Suprapubic skin (tissue), 4 donors: ENCODE measurements at regions not wholly inside any gene's neighbourhood (a gene's known extent, or its start where the extent isn't known, plus 50 kb on each side); places are given as distances from the start of the nearest gene placed in this dataset.
"Not testable (repeated sequence)": the region's sequence is repeated elsewhere in the genome, so short reads cannot be mapped to it uniquely, and the experiment has no call there.

Experiments
- DNase-seq, 2 donors: peaks; one replicate each; pipeline ENCODE4 v3.0.0-alpha.2; 2019; ENCODE audit warnings: low spot score in 2 of 2
- H3K27ac ChIP-seq: fragments of 200-600 bp; sonication (generic); one replicate; pipeline ENCODE4 v1.5.1; 2019
- H3K27me3 ChIP-seq: fragments of 200-600 bp; sonication (generic); one replicate; pipeline ENCODE4 v1.5.1; 2019
- H3K36me3 ChIP-seq: fragments of 200-600 bp; sonication (generic); one replicate; pipeline ENCODE4 v1.5.1; 2019
- H3K4me1 ChIP-seq: fragments of 200-600 bp; sonication (generic); one replicate; pipeline ENCODE4 v1.5.1; 2019
- H3K4me3 ChIP-seq: fragments of 200-600 bp; sonication (generic); one replicate; pipeline ENCODE4 v1.5.1; 2019; ENCODE audit warnings: mild to moderate bottlenecking
- H3K9me3 ChIP-seq: fragments of 200-600 bp; sonication (generic); one replicate; pipeline ENCODE4 v1.5.1; 2019
- CTCF ChIP-seq, 2 donors: fragments of 200-600 bp in 1 of 2; fragments of 450-650 bp in 1 of 2; sonication (generic) in 1 of 2; IDR thresholded peaks; one replicate each; pipeline ENCODE4 v1.5.1; 2016 to 2019; ENCODE audit warnings: antibody characterized with exemption in 2 of 2, mild to moderate bottlenecking in 1 of 2, moderate library complexity in 1 of 2
- EP300 ChIP-seq: sonication (generic); formaldehyde crosslinking; IDR thresholded peaks from one replicate; pipeline ENCODE4 v1.6.1; 2017; ENCODE audit warnings: antibody characterized with exemption
- POLR2A ChIP-seq, 2 donors: fragments of 450-650 bp; IDR thresholded peaks; one replicate each; pipeline ENCODE4 v1.6.1; 2017; ENCODE audit warnings: antibody characterized with exemption in 2 of 2, mild to moderate bottlenecking in 2 of 2, moderate library complexity in 2 of 2
- POLR2AphosphoS5 ChIP-seq, 3 donors: sonication (generic); formaldehyde crosslinking; IDR thresholded peaks; one replicate each; pipeline ENCODE4 v1.6.1; 2017; ENCODE audit warnings: antibody characterized with exemption in 3 of 3
- WGBS: methylation state at CpG from one replicate; pipeline ENCODE4 v1.1.5; 2018; 5-methylcytosine and 5-hydroxymethylcytosine counted together

DNA sequence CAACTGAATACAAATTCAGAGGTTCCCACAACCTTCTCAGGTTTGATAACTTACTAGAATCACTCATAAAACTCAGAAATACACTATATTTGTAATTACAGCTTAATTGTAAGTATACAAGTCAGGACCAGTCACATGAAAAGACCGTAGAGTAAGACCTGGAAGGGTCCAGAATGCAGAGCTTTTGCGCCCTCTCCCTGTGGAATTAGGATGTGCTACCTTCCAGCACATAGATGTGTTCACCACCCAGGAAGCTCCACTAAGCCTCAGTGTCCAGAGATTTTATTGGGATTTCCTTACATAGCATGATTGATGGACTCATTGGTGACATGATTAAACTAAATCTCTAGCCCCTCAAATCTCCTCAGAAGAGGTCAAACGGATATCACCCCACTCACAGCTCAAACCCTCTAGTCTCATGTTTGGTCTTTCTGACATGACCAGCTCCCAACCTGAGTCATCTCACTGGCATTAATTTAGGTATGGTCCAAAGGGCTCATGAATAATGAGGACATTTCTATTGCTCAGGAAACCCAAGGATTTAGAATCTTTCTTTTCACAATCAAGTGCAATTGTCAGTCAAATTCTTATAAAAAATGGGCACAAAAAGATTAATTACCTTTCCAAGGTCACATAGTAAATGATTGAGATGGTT, 77.2 kb upstream of the UBASH3B start:
- DNase-seq: no peak
- TF ChIP-seq POLR2AphosphoS5 (IDR thresholded peaks at IDR 0.05): no peak
- no peak for TF ChIP-seq CTCF (IDR thresholded peaks at IDR 0.05)
- TF ChIP-seq EP300: no peak
- no peak for TF ChIP-seq POLR2A (IDR thresholded peaks at IDR 0.05)
- Histone ChIP-seq H3K4me3 (no peak overlapping the region), H3K9me3 (no peaks in the 10 kb centered on the region), H3K36me3 (no peaks in the 10 kb centered on the region), H3K27me3 (no peaks in the 10 kb centered on the region), H3K27ac (no peak overlapping the region), H3K4me1 (peaks cover 10% of the 10 kb centered on the region)
- WGBS: 77% methylated on average over 3 of the region's 3 CpGs

DNA sequence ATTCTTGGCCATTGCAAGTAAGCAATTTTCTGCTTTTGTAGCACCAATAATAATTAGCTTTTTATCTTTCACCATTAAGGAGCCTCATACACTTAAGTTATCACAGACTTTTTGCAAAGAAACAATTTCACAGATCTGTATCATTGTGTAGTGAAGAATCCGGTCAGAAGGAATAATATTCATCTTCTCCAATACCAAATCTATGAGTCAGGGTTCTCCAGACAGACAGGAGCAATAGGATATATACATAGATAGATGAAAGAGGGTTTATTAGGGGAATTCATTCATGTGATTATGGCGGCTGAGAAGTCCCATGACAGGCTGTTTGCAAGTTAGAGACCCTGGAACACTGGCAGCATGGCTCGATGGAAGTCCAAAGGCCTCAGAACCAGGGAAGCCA, 82.9 kb upstream of the UBASH3B start:
- Histone ChIP-seq H3K27me3 (no peaks in the 10 kb centered on the region), H3K36me3 (no peaks in the 10 kb centered on the region), H3K4me1 (no peaks in the 10 kb centered on the region), H3K9me3 (no peaks in the 10 kb centered on the region), H3K4me3 (no peak overlapping the region), H3K27ac (no peak overlapping the region)
- TF ChIP-seq CTCF (IDR thresholded peaks at IDR 0.05): no peak
- TF ChIP-seq EP300: no peak
- TF ChIP-seq POLR2AphosphoS5 (IDR thresholded peaks at IDR 0.05): no peak
- TF ChIP-seq POLR2A (IDR thresholded peaks at IDR 0.05): no peak
- DNase-seq: no peak
- 85% methylated on average over 3 of the region's 3 CpGs for WGBS

- no peak overlapping the region for H3K27ac ChIP-seq
- no peaks in the 10 kb centered on the region for H3K4me1 ChIP-seq
- no peaks in the 10 kb centered on the region for H3K9me3 ChIP-seq
- peaks cover 3% of the 10 kb centered on the region for H3K27me3 ChIP-seq
- no peaks in the 10 kb centered on the region for H3K36me3 ChIP-seq
- no peak for TF ChIP-seq EP300
- no peak overlapping the region for H3K4me3 ChIP-seq
- WGBS: 97% methylated on average over 3 of the region's 3 CpGs
- DNase-seq: no peak
These were observed 91.8 kb upstream of the UBASH3B start for GRCh38 chr11:122563761-122564160.

- 69% methylated on average over 9 of the region's 9 CpGs for WGBS
- no peak overlapping the region for H3K4me3 ChIP-seq
- H3K9me3 ChIP-seq: no peaks in the 10 kb centered on the region
- no peak overlapping the region for H3K27ac ChIP-seq
- H3K27me3 ChIP-seq: peaks cover 23% of the 10 kb centered on the region
- H3K36me3 ChIP-seq: no peaks in the 10 kb centered on the region
- DNase-seq: no peak
- no peak for TF ChIP-seq POLR2AphosphoS5 (IDR thresholded peaks at IDR 0.05)
- TF ChIP-seq POLR2A (IDR thresholded peaks at IDR 0.05): no peak
- H3K4me1 ChIP-seq: no peaks in the 10 kb centered on the region
These were observed 95.7 kb upstream of the UBASH3B start for GRCh38 chr11:122559734-122560382.

GRCh38 chr11:122559218-122559617, 96.3 kb upstream of the UBASH3B start:
- H3K27me3 ChIP-seq: peaks cover 23% of the 10 kb centered on the region
- H3K9me3 ChIP-seq: not testable (repeated sequence)
- WGBS: 89% methylated on average over 9 of the region's 9 CpGs

GRCh38 chr11:122557163-122557562, 98.4 kb upstream of the UBASH3B start:
- DNase-seq, H3K4me3 ChIP-seq, H3K27ac ChIP-seq, H3K9me3 ChIP-seq, H3K4me1 ChIP-seq, H3K36me3 ChIP-seq: not testable (repeated sequence)
- WGBS: 70% methylated on average over 6 of the region's 6 CpGs
- H3K27me3 ChIP-seq: peaks cover 20% of the 10 kb centered on the region

More at GRCh38 chr11:122559218-122559617, 96.3 kb upstream of the UBASH3B start:
- H3K27ac ChIP-seq, H3K4me3 ChIP-seq, H3K4me1 ChIP-seq, H3K36me3 ChIP-seq, DNase-seq: not testable (repeated sequence)

GRCh38 chr11:122556605-122557004, 98.9 kb upstream of the UBASH3B start:
- Histone ChIP-seq H3K27ac (no peak overlapping the region), H3K36me3 (no peaks in the 10 kb centered on the region), H3K27me3 (peaks cover 20% of the 10 kb centered on the region), H3K9me3 (no peaks in the 10 kb centered on the region), H3K4me1 (no peaks in the 10 kb centered on the region), H3K4me3 (peak overlapping the region; percentile 14)
- TF ChIP-seq POLR2AphosphoS5 (IDR thresholded peaks at IDR 0.05) (no peak), EP300 (no peak), CTCF (IDR thresholded peaks at IDR 0.05) (no peak), POLR2A (IDR thresholded peaks at IDR 0.05) (no peak)
- WGBS: 42% methylated on average over 13 of the region's 34 CpGs
- DNase-seq: no peak
